ENCODE measurements at regions not wholly inside any gene's neighbourhood (a gene's known extent, or its start where the extent isn't known, plus 50 kb on each side); places are given as distances from the start of the nearest gene placed in this dataset.
"Not testable (repeated sequence)": the region's sequence is repeated elsewhere in the genome, so short reads cannot be mapped to it uniquely, and the experiment has no call there.

GRCh38 chr2:210861038-210861665 lies 304.8 kb downstream of the CPS1 start:
- no peak for DNase-seq

GRCh38 chr2:210862283-210863065 lies 306.1 kb downstream of the CPS1 start:
- peak; percentile 14 for DNase-seq

GRCh38 chr2:210863283-210863682 lies 306.9 kb downstream of the CPS1 start:
- no peak for DNase-seq

GRCh38 chr2:210871566-210871965 lies 315.2 kb downstream of the CPS1 start:
- not testable (repeated sequence) for DNase-seq

- DNase-seq: no peak
Observed at GRCh38 chr2:210873631-210874030, 317.2 kb downstream of the CPS1 start.

- no peak for DNase-seq
Observed at GRCh38 chr2:210884227-210884626, 327.8 kb downstream of the CPS1 start.

- DNase-seq: no peak
Observed at GRCh38 chr2:210888035-210888434, 331.6 kb downstream of the CPS1 start.

- DNase-seq: no peak
Observed at GRCh38 chr2:210895132-210895531, 338.7 kb downstream of the CPS1 start.

- no peak for DNase-seq
Observed at GRCh38 chr2:210899131-210899530, 342.7 kb downstream of the CPS1 start.

- no peak for DNase-seq
Observed at GRCh38 chr2:210901326-210901725, 344.9 kb downstream of the CPS1 start.

- no peak for DNase-seq
Observed at GRCh38 chr2:210912779-210913178, 356.4 kb downstream of the CPS1 start.

GRCh38 chr2:210913461-210913860 lies 357.1 kb downstream of the CPS1 start:
- no peak for DNase-seq

- no peak for DNase-seq
Observed at GRCh38 chr2:210915912-210916311, 359.5 kb downstream of the CPS1 start.

GRCh38 chr2:210917465-210917864 lies 361.1 kb downstream of the CPS1 start:
- DNase-seq: no peak

- no peak for DNase-seq
Observed at GRCh38 chr2:210919128-210919527, 362.7 kb downstream of the CPS1 start.

GRCh38 chr2:210922419-210922818 lies 366.0 kb downstream of the CPS1 start:
- DNase-seq: no peak

GRCh38 chr2:210928714-210929113 lies 372.3 kb downstream of the CPS1 start:
- no peak for DNase-seq

- no peak for DNase-seq
Observed at GRCh38 chr2:210938228-210938627, 381.8 kb downstream of the CPS1 start.

GRCh38 chr2:210946395-210946794 lies 390.0 kb downstream of the CPS1 start:
- no peak for DNase-seq

- not testable (repeated sequence) for DNase-seq
Observed at GRCh38 chr2:210950434-210951060, 394.1 kb downstream of the CPS1 start.

GRCh38 chr2:210954386-210954907 lies 398.0 kb downstream of the CPS1 start:
- DNase-seq: no peak

GRCh38 chr2:210955591-210955990 lies 399.2 kb downstream of the CPS1 start:
- no peak for DNase-seq

- no peak for DNase-seq
Observed at GRCh38 chr2:210956101-210956500, 399.7 kb downstream of the CPS1 start.

Measured in skin of body (tissue), 1 donor.